ENCODE measurements at regions not wholly inside any gene's neighbourhood (a gene's known extent, or its start where the extent isn't known, plus 50 kb on each side); places are given as distances from the start of the nearest gene placed in this dataset.
A peak's percentile ranks its signal among the peaks of the same experiment; 100 is the strongest.

GRCh38 chr4:94395562-94395961 lies 52.9 kb upstream of the HPGDS start:
- Histone ChIP-seq H3K27me3 (no peaks in the 10 kb centered on the region), H3K4me1 (no peaks in the 10 kb centered on the region), H3K9ac (no peak overlapping the region), H3K27ac (no peak overlapping the region), H3K9me3 (replicated peaks in 1 of 11) (no peaks in the 10 kb centered on the region), H3K4me3 (no peak overlapping the region), H3K4me2 (no peak overlapping the region), H4K20me1 (no peaks in the 10 kb centered on the region), H3K36me3 (no peaks in the 10 kb centered on the region)
- TF ChIP-seq Cebpa-rat (IDR thresholded peaks at IDR 0.05), result no peak

DNA sequence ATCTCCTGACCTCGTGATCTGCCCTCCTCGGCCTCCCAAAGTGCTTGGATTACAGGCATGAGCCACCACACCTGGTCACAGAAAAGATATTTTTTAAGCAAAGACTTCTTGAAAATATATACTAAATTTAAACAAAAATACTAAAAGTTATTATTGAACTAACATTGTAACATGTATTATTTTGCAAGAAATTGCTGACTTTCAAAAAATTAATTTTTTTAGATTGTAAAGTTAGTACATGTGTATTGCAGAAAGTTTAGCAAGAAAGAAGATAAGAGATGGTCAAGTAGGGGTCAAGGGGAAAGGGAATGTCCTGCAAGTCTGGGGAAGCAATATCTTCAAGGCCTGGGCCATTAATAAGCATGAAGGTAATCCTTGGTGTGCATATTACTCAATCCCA lies 54.3 kb upstream of the HPGDS start:
- no peak overlapping the region for H3K4me2 ChIP-seq
- H3K9me3 ChIP-seq (replicated peaks in 1 of 11), result no peaks in the 10 kb centered on the region
- no peak overlapping the region for H3K27ac ChIP-seq
- H3K9ac ChIP-seq, result no peak overlapping the region
- TF ChIP-seq Cebpa-rat (IDR thresholded peaks at IDR 0.05), result no peak
- no peaks in the 10 kb centered on the region for H3K27me3 ChIP-seq
- no peaks in the 10 kb centered on the region for H3K4me1 ChIP-seq
- no peak overlapping the region for H3K4me3 ChIP-seq
- H3K36me3 ChIP-seq, result no peaks in the 10 kb centered on the region
- no peaks in the 10 kb centered on the region for H4K20me1 ChIP-seq

- Histone ChIP-seq H3K9me3 (replicated peaks in 1 of 11) (no peaks in the 10 kb centered on the region; a peak in 1 of 22 replicates), H3K4me1 (no peaks in the 10 kb centered on the region), H3K4me2 (no peak overlapping the region), H3K27ac (no peak overlapping the region), H3K36me3 (no peaks in the 10 kb centered on the region), H3K27me3 (no peaks in the 10 kb centered on the region), H4K20me1 (no peaks in the 10 kb centered on the region), H3K9ac (no peak overlapping the region), H3K4me3 (no peak overlapping the region)
- peak in 1 of 11 experiments; percentile 27; a peak in 1 of 22 replicates for TF ChIP-seq Cebpa-rat (IDR thresholded peaks at IDR 0.05)
Measured at GRCh38 chr4:94397635-94398034, 54.1 kb upstream of the PDLIM5 start.

DNA sequence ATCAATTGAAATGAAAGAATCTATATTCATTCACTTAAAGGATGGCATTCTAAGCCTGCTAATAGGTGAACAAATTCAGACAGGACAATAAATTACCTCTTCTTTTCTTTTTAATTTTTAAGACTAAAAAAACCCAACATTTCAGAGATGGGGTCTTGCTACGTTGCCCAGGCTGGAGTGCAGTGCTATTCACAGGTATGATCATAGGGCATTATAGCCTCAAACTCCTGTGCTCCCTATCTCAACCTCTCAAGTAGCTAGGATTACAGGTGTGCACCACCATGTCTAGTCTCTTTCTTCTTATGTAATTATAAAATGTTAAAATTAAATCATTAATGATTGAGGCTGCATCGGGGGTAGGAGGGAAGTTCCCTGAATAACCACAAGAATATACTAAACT lies 52.5 kb upstream of the PDLIM5 start:
- H3K27ac ChIP-seq, result no peak overlapping the region
- H3K9me3 ChIP-seq (replicated peaks in 1 of 11), result no peaks in the 10 kb centered on the region; a peak in 1 of 22 replicates
- H3K4me2 ChIP-seq, result no peak overlapping the region
- no peak overlapping the region for H3K4me3 ChIP-seq
- H4K20me1 ChIP-seq, result no peaks in the 10 kb centered on the region
- no peak overlapping the region for H3K9ac ChIP-seq
- no peak for TF ChIP-seq Cebpa-rat (IDR thresholded peaks at IDR 0.05)
- H3K4me1 ChIP-seq, result no peaks in the 10 kb centered on the region
- no peaks in the 10 kb centered on the region for H3K27me3 ChIP-seq
- no peaks in the 10 kb centered on the region for H3K36me3 ChIP-seq

DNA sequence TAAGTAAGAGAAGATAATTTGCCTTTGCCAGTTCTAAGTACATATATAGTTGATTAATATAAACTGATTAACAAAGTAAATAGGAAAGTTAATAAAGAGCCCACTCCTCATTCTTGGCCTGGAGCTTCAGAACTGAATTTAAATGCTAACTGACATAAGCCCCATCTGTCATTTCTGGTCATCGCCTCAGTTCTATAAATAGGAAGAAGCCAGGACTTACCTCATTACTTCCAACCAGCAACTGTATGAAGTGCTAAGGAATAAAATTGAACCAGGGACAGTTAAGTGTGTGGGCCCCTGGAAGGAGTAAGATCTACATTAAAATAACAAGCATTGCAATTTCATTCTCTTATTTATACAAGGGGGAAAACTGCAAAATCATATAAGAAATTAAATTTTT lies 52.0 kb upstream of the PDLIM5 start:
- TF ChIP-seq Cebpa-rat (IDR thresholded peaks at IDR 0.05), result no peak
- H3K4me2 ChIP-seq, result no peak overlapping the region
- H3K4me1 ChIP-seq, result no peaks in the 10 kb centered on the region
- no peak overlapping the region for H3K27ac ChIP-seq
- H3K9me3 ChIP-seq (replicated peaks in 1 of 11), result no peaks in the 10 kb centered on the region; a peak in 1 of 22 replicates
- H3K36me3 ChIP-seq, result no peaks in the 10 kb centered on the region
- H4K20me1 ChIP-seq, result no peaks in the 10 kb centered on the region
- no peak overlapping the region for H3K4me3 ChIP-seq
- H3K27me3 ChIP-seq, result no peaks in the 10 kb centered on the region
- H3K9ac ChIP-seq, result no peak overlapping the region

- Histone ChIP-seq H4K20me1 (no peaks in the 10 kb centered on the region), H3K4me3 (no peak overlapping the region), H3K9me3 (replicated peaks in 1 of 11) (no peaks in the 10 kb centered on the region; a peak in 1 of 22 replicates), H3K36me3 (no peaks in the 10 kb centered on the region), H3K27ac (no peak overlapping the region), H3K9ac (no peak overlapping the region), H3K27me3 (no peaks in the 10 kb centered on the region), H3K4me2 (no peak overlapping the region), H3K4me1 (no peaks in the 10 kb centered on the region)
- TF ChIP-seq Cebpa-rat (IDR thresholded peaks at IDR 0.05), result no peak
Measured at GRCh38 chr4:94400191-94400590, 51.6 kb upstream of the PDLIM5 start.

Measured in BLaER1 treated with 17β-estradiol and CSF1 and Interleukin-3, amounts not matched to agents 10 nM and 100 nM (cell line).